MM.1S (cell line): ENCODE measurements at regions not wholly inside any gene's neighbourhood (a gene's known extent, or its start where the extent isn't known, plus 50 kb on each side); places are given as distances from the start of the nearest gene placed in this dataset.

Experiments
- CTCF ChIP-seq: fragments of 300-600 bp; sonication (generic); IDR thresholded peaks from 2 replicates; pipeline ENCODE4 v1.5.1; 2016; ENCODE audit warnings: antibody characterized with exemption, low read length, mixed read lengths
- EZH2 ChIP-seq: fragments of 300-600 bp; sonication (generic); optimal IDR thresholded peaks from 2 replicates; pipeline ENCODE3; 2017; ENCODE audit warnings: low read depth, mild to moderate bottlenecking, antibody characterized with exemption, low read length, mixed read lengths
- EZH2phosphoT487 ChIP-seq: fragments of 300-600 bp; sonication (generic); IDR thresholded peaks from 2 replicates; pipeline ENCODE4 v1.6.1; 2018; ENCODE audit warnings: antibody characterized with exemption, low read length

- TF ChIP-seq CTCF (no peak), EZH2phosphoT487 (no peak), EZH2 (no peak)
Observed at GRCh38 chr18:40168026-40168425, 1787.0 kb upstream of the PIK3C3 start.
